H1 (cell line): ENCODE measurements at regions not wholly inside any gene's neighbourhood (a gene's known extent, or its start where the extent isn't known, plus 50 kb on each side); places are given as distances from the start of the nearest gene placed in this dataset.

ENCODE experiments used
- CBX8 ChIP-seq: fragments of 300-800, 300-1000 bp; sonication (generic); IDR thresholded peaks from 2 replicates; pipeline ENCODE4 v1.7.1; 2016; ENCODE audit warnings: low read depth, low read length, borderline replicate concordance
- CEBPB ChIP-seq: IDR thresholded peaks from 2 replicates; pipeline ENCODE4 v1.6.1; 2012; ENCODE audit warnings: low read depth, low read length
- CTBP2 ChIP-seq: IDR thresholded peaks from 2 replicates; pipeline ENCODE4 v1.7.0; 2011; ENCODE audit warnings: borderline replicate concordance, mild to moderate bottlenecking, moderate library complexity, mixed read lengths, low read length; ENCODE audit not compliant: insufficient read depth, insufficient read length
- EGR1 ChIP-seq: IDR thresholded peaks from 2 replicates; pipeline ENCODE4 v1.6.1; 2011; ENCODE audit warnings: low read depth, low read length, borderline replicate concordance
- GABPA ChIP-seq: IDR thresholded peaks from 2 replicates; pipeline ENCODE4 v1.6.1; 2011; ENCODE audit warnings: mild to moderate bottlenecking, low read length, moderate library complexity, borderline replicate concordance; ENCODE audit not compliant: insufficient read depth
- RAD21 ChIP-seq, 2 experiments: IDR thresholded peaks in 1 of 2; conservative IDR thresholded peaks in 1 of 2; 2 replicates each; pipeline ENCODE4 v1.6.1; 2011; ENCODE audit warnings: low read depth in 2 of 2, low read length in 2 of 2, improper control_type of control experiment in 1 of 2, inconsistent platforms in 1 of 2, mild to moderate bottlenecking in 1 of 2, moderate library complexity in 1 of 2
- RNF2 ChIP-seq: fragments of 200-900, 300-1000 bp; sonication (generic); IDR thresholded peaks from 2 replicates; pipeline ENCODE4 v1.7.1; 2016; ENCODE audit warnings: borderline replicate concordance, low read depth, mild to moderate bottlenecking, antibody characterized with exemption, low read length; ENCODE audit not compliant: poor library complexity, severe bottlenecking; ENCODE audit errors: missing control alignments
- YY1 ChIP-seq: IDR thresholded peaks from 2 replicates; pipeline ENCODE4 v1.6.1; 2011; ENCODE audit warnings: low read depth, mild to moderate bottlenecking, low read length
- TF ChIP-seq, protein P1 (sequence below): IDR thresholded peaks from 2 replicates; pipeline ENCODE4 v1.6.1; 2011; ENCODE audit warnings: low read depth, mild to moderate bottlenecking, low read length; ENCODE audit not compliant: insufficient read depth
- TF ChIP-seq, protein P2 (sequence below): IDR thresholded peaks from 2 replicates; pipeline ENCODE4 v1.6.1; 2012; ENCODE audit warnings: inconsistent platforms

DNA sequence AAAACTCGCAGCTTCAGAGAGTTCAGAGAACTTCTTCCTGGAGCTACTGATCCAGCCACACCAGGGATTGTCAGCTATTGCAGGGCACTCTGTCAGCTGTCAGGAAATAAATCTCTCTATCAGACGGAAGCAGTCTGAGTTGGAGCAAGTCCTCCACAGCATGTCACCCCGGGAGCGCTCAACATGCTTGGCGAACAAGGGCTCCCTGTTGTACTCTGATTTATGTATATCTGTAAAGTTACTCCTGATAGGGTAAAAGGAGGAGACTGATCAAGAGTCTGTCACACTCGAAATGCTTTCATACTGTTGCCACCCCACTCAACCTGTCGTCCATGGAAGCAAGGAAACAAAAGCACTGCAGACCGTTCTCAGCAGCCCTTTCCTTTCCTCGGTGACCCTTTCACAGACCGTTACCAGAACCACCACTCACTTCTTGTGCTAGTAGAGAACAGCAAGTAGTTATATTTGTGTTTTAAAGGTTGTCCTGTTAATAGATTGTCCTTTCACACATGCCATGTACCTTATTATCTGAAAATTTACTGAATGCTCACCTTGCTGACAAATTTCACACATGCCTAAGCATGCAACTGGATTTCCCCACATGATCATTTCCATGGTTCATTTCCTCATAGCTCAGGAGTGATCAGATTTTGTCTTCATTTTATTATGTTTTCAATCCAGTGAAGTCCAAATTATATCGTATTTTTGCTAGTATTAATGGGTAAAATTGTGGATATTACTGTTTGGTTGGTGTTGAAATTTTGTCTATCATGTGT is 2108.9 kb upstream of the TENM3 start (continued):
- TF ChIP-seq CTBP2 (no peak), CBX8 (no peak), EGR1 (no peak), CEBPB (no peak), GABPA (no peak), RAD21 (IDR thresholded peaks at IDR 0.05 in 1 of 2, conservative IDR thresholded peaks at IDR 0.05 in 1 of 2; ENCODE audit: low read depth in 2 of 2, low read length in 2 of 2) (no peak), RNF2 (no peak), YY1 (no peak)
- TF ChIP-seq, protein P1, sequence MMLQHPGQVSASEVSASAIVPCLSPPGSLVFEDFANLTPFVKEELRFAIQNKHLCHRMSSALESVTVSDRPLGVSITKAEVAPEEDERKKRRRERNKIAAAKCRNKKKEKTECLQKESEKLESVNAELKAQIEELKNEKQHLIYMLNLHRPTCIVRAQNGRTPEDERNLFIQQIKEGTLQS: no peak
- TF ChIP-seq, protein P2, sequence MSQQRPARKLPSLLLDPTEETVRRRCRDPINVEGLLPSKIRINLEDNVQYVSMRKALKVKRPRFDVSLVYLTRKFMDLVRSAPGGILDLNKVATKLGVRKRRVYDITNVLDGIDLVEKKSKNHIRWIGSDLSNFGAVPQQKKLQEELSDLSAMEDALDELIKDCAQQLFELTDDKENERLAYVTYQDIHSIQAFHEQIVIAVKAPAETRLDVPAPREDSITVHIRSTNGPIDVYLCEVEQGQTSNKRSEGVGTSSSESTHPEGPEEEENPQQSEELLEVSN: no peak
